Gastroesophageal sphincter (tissue), 3 donors: ENCODE measurements at regions not wholly inside any gene's neighbourhood (a gene's known extent, or its start where the extent isn't known, plus 50 kb on each side); places are given as distances from the start of the nearest gene placed in this dataset.

Experiments
- CTCF ChIP-seq, 4 experiments: fragments of 200-600 bp in 2 of 4; fragments of 450-650 bp in 2 of 4; sonication (generic) in 1 of 4; IDR thresholded peaks; one replicate each; pipeline ENCODE4 v1.5.1; 2017 to 2019; ENCODE audit warnings: antibody characterized with exemption in 4 of 4, mild to moderate bottlenecking in 2 of 4, moderate library complexity in 2 of 4
- EP300 ChIP-seq: sonication (generic); formaldehyde crosslinking; IDR thresholded peaks from one replicate; pipeline ENCODE4 v1.6.1; 2017; ENCODE audit warnings: antibody characterized with exemption, mild to moderate bottlenecking
- POLR2A ChIP-seq, 2 donors: fragments of 450-650 bp; IDR thresholded peaks; one replicate each; pipeline ENCODE4 v1.6.1; 2017; ENCODE audit warnings: antibody characterized with exemption in 2 of 2, mild to moderate bottlenecking in 2 of 2, moderate library complexity in 1 of 2
- POLR2AphosphoS5 ChIP-seq: sonication (generic); formaldehyde crosslinking; IDR thresholded peaks from one replicate; pipeline ENCODE4 v1.6.1; 2017; ENCODE audit warnings: antibody characterized with exemption

DNA sequence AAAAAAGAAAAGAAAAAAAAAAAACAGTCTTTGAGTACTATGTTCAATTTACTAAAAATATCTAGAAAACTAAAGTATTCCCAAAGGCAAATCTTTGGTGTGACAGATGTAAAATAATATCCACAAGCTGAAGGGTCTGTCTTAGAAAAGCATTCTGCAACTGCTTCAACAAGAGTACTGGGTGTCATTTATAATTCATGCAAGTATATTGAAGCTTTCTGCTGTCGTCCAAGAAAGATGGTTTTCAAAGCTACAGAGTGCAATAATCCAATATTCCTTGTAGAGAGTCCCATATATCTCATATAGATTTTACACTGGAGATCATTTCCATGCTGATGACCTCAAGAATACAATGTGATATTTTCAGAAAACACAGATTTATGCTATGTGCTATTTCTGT lies 90.9 kb upstream of the SUCLG2 start:
- TF ChIP-seq CTCF (IDR thresholded peaks at IDR 0.05) (no peak), POLR2AphosphoS5 (no peak), POLR2A (IDR thresholded peaks at IDR 0.05) (no peak), EP300 (no peak)
